NCI-H82 treated with DMSO at 0.1 percent for 48 hours (cell line): ENCODE measurements at regions not wholly inside any gene's neighbourhood (a gene's known extent, or its start where the extent isn't known, plus 50 kb on each side); places are given as distances from the start of the nearest gene placed in this dataset.
"Not testable (repeated sequence)": the region's sequence is repeated elsewhere in the genome, so short reads cannot be mapped to it uniquely, and the experiment has no call there.

Experiments
- DNase-seq: peaks from one replicate; lab custom pipeline; 2025; ENCODE audit not compliant: unreplicated experiment; lab: John Stamatoyannopoulos, UW

GRCh38 chr5:93225748-93226147 lies 355.3 kb downstream of the NR2F1-AS1 start:
- no peak for DNase-seq

DNA sequence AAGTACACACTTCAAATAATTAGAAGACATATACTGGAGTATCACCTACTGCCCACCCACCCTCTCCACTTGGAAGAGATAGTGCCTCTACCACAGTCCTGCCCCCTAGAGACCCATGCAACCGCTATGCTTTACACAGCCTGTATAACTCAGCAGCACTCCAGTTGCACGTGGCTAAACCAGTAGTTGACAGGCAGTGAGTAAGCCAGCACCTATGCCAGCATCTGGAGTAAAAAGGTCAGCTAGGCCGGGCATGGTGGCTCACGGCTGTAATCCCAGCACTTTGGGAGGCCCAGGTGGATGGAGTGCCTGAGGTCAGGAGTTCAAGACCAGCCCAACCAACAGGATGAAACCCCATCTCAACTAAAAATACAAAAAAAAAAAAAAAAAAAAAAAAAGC lies 356.4 kb downstream of the NR2F1-AS1 start:
- DNase-seq: no peak

DNA sequence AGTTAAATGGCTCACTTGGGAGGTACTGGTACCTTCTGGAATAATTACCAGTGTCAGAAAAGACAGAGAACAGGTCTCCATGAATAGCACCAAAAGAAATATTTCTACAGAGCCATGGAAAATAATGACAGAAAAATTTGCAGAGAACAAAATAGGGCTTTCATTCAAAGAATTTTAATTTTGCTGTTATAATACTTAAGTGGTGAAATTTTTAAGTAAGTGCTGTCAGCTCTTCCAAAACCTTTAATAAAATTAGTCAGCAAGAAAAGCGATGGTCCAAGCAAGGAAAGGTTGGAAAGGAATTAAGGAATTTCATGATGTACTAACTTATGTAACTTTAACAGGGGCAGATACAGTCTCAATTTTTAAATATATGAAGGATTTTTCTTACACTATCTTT lies 359.2 kb downstream of the NR2F1-AS1 start:
- no peak for DNase-seq

DNA sequence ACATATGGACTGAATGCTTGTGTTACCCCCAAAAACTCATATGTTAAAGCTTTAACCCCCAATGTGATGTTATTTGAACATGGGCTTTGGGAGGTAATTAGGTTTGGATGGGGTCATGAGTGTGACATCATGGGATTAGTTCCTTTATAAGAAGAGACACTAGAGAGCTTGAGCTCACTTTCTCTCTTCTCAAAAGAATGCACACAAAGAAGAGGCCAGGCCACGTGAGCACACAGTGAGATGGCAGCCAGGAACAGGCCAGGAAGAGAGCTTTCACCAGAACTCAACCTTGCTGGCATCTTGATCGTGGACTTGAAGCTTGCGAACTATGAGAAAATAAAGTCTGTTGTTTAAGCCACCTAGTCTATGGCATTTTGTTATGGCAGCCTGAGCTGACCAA lies 360.6 kb downstream of the NR2F1-AS1 start:
- DNase-seq: no peak

GRCh38 chr5:93219641-93220145 lies 361.3 kb downstream of the NR2F1-AS1 start:
- no peak for DNase-seq

DNA sequence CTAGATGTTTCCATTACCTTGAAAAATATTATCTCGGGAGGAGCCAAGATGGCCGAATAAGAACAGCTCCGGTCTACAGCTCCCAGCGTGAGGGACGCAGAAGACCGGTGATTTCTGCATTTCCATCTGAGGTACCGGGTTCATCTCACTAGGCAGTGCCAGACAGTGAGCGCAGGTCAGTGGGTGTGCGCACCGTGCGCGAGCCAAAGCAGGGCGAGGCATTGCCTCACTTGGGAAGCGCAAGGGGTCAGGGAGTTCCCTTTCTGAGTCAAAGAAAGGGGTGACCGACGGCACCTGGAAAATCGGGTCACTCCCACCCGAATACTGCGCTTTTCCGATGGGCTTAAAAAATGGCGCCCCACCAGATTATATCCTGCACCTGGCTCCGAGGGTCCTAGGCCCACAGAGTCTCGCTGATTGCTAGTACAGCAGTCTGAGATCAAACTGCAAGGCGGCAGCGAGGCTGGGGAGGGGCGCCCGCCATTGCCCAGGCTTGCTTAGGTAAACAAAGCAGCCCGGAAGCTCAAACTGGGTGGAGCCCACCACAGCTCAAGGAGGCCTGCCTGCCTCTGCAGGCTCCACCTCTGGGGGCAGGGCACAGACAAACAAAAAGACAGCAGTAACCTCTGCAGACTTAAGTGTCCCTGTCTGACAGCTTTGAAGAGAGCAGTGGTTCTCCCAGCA lies 367.8 kb downstream of the NR2F1-AS1 start:
- not testable (repeated sequence) for DNase-seq

- no peak for DNase-seq
Observed at GRCh38 chr5:93209476-93209875, 371.5 kb downstream of the NR2F1-AS1 start.

DNA sequence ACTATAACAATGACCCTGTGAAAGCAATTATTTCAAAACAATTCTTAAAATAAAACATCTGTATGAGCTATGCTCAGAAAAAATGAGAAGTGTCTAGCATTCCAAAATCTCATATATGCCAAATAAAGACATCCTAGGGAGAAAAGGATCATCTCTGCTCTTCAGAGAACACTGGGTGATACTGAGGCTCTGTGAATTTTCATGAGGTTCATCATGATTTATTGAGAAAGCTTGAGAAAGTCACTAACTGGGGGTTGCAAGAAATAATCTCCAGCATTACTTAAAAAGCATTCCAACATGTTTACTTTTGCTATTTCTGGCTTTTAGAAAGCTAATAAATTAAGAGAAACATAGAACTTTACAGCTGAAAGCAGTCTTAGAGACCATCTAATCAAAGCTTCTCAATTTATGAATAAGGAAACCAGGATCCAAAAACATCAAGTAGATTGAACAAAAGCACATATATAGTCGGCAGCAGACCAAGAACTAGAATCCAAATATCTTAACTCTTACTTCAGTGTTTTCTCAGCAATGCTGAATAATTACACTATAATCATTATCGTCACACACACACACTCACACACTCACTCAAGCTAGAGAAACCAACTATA lies 372.8 kb downstream of the NR2F1-AS1 start:
- DNase-seq: no peak

- no peak for DNase-seq
Observed at GRCh38 chr5:93206203-93206602, 374.8 kb downstream of the NR2F1-AS1 start.

DNA sequence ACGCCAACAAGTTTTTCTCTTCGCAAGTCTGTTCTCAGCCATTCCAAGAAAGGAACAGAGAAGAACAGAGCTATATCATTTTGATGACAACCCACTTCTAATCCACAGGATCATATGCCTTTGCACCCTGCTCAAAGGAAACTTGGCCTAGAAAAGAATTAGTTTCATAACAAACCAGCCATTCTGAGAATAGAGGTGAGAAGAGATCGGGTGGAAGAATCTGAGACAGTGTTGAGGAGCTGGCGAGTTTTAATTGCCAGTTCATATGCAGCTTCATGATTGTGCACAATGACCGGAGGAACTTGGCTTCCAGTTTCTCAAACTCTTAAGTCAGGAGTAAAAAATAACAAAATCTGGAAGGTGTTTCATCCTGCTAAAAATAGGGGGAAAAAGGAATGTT lies 380.0 kb downstream of the NR2F1-AS1 start:
- DNase-seq: no peak

DNA sequence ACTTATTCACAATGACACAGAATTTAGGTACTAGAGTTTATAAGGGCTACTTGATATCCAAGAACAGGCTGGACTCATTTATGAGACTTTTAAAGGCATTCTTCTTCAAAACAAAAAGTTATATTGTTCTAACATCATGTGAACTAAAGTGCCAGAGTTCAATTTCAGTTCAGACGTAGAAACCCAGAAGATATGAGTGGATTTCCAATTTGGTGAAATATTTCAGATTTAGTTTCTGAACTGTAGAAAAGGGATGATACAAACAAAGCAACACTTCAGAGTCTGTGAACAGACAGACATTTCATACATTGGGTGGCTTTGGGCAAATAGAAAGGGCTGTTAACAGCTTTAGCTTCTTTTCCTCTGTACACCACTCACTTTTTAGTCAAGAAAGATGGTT lies 384.0 kb downstream of the NR2F1-AS1 start:
- DNase-seq: no peak

DNA sequence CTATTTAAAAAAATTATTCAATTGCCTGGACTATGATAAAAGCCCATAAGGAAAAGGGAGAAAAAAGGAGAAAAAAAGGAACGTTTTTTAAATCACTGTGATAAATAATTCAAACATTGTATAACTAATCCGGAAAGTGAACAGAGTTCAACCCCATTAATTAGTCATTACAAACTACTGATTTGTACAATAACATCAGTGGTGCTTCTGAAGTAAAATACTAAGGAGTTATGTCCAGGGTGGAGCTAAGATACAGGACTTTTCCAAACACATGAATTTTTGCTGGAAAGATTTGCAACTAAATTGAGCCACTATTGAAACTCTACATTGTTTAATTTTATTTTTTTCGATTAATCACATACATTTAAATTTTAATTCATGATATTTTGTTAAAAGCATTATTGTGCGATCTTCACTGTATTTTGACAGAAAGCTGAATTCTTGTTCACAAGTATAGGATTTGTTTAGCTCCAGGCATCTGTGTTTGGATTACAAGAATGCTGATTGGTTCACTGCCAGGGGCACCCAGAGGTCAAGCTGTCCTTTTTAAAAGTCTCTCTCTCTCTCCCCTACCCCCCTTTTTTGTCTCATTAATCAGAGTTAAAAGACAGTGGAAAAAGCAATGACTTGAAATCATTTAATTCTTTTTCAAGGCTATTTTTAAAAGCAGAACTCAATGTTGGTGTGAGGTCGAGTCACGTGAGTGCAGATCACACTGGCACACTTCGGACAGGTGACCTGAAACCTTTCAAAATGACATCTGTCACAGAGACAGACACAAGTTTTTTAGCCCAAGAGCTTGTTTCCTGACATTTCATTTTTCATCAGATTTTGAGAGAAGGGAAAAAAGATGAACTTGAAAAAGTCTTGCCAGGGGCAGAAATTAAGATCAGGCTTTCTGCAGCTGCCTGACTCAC lies 387.3 kb downstream of the NR2F1-AS1 start:
- DNase-seq: no peak

DNA sequence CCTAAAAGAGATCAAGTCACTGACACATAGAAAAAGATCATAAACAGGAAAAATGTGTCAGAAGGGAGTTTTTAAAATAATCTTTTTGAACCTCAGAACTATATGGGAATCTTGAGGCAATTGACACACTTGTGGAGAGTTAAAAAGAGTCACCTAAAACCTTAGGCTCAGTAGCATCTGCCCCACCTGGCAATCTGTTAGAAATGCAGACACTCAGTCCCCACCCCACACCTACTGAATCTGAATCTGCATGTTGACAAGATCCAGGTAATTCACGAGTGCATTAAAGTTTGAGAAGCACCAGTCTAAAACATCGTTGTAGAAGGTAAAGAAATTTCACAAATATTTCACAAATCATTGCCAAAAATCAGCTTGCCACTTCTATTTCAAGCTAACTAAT lies 388.3 kb downstream of the NR2F1-AS1 start:
- no peak for DNase-seq

DNA sequence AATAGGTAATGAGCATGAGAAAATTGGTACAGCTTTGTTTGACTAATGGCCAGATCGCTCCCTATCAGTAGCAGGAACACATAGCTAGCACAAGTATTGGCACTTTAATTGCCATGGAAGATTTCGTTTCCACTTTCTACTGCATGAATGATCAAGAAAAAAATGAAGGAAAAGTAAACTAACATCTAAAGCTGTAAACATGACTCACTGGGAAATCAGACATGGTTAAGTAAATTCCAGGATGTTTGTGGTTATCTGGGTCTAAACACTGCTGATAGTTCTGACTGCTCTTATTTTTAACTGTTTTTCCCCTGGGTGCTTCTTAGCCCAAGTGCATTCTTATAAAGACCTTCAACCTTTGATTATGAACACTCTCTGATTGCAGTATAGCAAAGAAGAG lies 388.9 kb downstream of the NR2F1-AS1 start:
- no peak for DNase-seq

DNA sequence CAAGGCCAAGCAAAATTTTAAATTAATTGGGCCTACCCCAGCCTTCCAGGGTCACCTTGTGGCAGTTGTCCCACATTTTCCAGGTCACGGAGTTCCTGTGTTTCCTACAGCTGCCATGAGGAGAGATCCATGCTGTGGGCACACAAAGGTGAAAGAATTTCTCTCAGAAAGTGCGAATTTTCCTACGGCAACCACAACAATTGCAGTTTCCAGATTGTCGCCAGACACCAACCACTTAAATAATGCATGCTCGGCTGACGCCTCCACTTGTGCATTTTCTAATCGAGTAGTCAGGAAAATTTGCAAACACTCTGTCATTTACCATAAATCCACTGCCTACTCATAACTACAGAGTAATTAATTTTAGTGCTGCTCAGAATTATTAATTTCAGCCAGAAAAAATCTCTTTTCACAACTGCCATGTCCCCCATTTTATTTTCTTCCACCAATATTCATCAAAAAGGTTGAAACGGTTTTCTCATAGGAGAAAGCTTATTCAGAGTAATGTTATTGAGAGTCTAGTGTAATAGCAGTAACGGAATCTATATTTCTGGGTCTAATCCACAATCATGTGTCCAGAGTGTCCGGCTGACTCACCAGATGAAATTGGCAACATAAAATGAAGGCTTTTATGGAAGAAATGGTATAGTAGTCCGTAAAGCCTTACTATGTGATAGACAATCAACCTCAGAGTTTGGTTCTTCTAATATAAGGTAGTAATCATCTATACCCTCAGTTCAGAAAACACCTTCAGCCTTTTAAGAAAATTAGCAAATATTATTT lies 389.8 kb downstream of the NR2F1-AS1 start:
- DNase-seq: no peak

DNA sequence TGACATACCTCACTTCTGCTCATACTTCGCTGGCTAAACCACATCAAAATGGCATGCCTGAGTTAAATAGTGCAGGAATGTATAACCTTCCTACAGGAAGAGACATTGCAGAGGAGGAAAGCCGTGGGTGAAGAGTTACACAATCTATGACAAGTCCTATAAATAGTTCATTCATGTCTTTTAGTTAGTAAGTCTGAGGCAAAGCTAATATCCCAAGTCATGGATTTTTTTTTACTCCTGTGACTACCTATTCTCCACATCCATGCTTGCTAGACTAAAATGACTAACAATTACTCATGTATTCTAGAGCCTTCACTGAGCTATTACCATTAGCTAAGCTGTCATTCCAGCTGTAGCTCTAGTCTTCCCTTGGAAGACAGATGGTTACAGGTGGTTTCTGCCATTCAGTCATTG lies 391.3 kb downstream of the NR2F1-AS1 start:
- DNase-seq: no peak

- DNase-seq: no peak
Observed at GRCh38 chr5:93188876-93189485, 392.0 kb downstream of the NR2F1-AS1 start.

GRCh38 chr5:93186076-93186682 lies 394.8 kb downstream of the NR2F1-AS1 start:
- DNase-seq: no peak

- no peak for DNase-seq
Observed at GRCh38 chr5:93184041-93184440, 397.0 kb downstream of the NR2F1-AS1 start.

- DNase-seq: no peak
Observed at GRCh38 chr5:93179466-93179865, 401.6 kb downstream of the NR2F1-AS1 start.
